ENCODE measurements at regions not wholly inside any gene's neighbourhood (a gene's known extent, or its start where the extent isn't known, plus 50 kb on each side); places are given as distances from the start of the nearest gene placed in this dataset.

- peak in 1 of 2 donors; percentile 75 for DNase-seq (ENCODE audit: low read depth in 2 of 2)
- TF ChIP-seq, protein P1, sequence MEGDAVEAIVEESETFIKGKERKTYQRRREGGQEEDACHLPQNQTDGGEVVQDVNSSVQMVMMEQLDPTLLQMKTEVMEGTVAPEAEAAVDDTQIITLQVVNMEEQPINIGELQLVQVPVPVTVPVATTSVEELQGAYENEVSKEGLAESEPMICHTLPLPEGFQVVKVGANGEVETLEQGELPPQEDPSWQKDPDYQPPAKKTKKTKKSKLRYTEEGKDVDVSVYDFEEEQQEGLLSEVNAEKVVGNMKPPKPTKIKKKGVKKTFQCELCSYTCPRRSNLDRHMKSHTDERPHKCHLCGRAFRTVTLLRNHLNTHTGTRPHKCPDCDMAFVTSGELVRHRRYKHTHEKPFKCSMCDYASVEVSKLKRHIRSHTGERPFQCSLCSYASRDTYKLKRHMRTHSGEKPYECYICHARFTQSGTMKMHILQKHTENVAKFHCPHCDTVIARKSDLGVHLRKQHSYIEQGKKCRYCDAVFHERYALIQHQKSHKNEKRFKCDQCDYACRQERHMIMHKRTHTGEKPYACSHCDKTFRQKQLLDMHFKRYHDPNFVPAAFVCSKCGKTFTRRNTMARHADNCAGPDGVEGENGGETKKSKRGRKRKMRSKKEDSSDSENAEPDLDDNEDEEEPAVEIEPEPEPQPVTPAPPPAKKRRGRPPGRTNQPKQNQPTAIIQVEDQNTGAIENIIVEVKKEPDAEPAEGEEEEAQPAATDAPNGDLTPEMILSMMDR (IDR thresholded peaks at IDR 0.05; ENCODE audit: low read depth, low read length), result no peak
- H3K4me3 ChIP-seq (replicated peaks in 1 of 2; ENCODE audit: low read depth in 2 of 2, low read length in 2 of 2), result no peak overlapping the region
Observed at GRCh38 chr3:190229632-190230424, 92.4 kb downstream of the CLDN1 start.

DNA sequence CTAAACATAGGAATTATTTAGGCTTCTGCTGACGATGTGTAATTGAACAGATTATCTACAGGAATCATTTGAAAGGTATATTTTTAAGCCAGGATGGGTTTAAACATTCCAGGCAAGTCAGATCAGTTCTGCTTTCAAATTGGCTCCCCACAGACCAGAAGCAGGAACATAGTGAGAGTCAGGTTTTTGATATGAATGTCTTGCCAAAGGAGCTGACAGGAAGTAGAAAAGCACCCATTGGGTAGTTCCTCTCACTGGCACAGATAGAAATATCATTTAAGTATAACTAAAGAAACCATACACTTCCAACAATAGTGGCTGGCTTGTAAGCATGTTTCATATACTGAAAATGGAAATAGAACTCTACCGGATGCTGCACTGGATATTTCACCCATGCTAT, 95.2 kb downstream of the CLDN1 start:
- no peak for DNase-seq (ENCODE audit: low read depth in 2 of 2)
- TF ChIP-seq, protein P1 (IDR thresholded peaks at IDR 0.05; ENCODE audit: low read depth, low read length), result no peak

DNA sequence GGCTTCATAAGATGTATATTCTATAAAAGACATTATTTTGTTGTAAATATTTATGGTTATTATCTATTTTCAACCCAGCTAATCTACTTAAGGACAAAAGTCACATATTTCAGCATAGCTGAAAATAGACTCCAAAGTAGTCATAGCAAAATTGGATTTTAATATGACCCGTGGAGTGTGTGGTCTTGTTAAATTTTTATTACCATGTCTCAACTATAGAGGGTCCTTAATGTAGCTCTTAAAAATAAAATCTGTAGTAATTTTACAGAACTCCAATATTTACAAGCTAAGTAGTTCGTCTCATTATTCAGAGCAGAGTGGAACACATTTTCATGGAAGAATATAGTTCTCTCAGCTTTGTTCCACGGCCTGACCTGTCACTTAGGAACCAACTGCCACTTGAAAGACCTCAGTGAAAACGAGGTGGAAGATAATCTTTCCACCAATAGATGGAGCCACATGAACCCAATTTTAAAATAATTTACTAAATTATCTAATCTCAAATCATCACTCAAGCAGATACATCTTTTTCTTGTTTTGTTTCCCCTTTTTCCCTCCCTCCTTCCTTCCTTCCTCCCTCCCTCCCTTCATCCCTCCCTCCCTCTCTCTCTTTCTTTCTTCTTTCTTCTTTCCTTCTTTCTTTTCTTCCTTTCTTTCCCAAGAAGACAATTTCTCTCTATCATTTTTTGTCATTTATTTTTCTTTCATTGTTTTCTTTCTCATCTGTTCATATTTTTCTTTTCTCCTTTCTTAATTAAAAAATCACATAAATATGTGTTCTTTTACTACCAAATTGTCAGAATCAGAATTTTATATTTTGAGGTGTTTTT, 97.2 kb downstream of the CLDN1 start:
- no peak overlapping the region for H3K4me3 ChIP-seq (replicated peaks in 1 of 2; ENCODE audit: low read depth in 2 of 2, low read length in 2 of 2)
- peak; percentile 18 to 65 for DNase-seq (ENCODE audit: low read depth in 2 of 2)
- TF ChIP-seq, protein P1 (IDR thresholded peaks at IDR 0.05; ENCODE audit: low read depth, low read length), result peak; percentile 38

More for the DNA sequence above, 95.2 kb downstream of the CLDN1 start:
- H3K4me3 ChIP-seq (replicated peaks in 1 of 2; ENCODE audit: low read depth in 2 of 2, low read length in 2 of 2), result no peak overlapping the region

DNA sequence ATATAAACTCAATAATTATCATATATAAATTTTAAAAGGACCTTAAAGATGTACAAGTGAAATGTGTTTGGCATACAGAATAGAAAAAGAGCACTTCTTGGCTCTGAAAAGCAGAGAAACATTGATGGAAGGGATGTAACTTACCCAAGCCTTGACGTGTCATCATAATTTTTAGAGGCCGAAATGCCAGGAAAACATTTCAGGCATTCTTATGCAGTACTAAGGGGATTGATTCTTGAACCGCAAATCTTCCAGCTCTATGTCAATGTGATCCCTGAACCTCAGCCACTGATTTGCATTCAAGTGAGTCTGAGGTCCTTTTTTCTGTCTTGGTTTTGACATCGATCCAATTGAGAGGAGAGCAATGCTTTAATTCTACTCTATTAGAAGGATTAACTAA, 97.8 kb downstream of the CLDN1 start:
- no peak overlapping the region for H3K4me3 ChIP-seq (replicated peaks in 1 of 2; ENCODE audit: low read depth in 2 of 2, low read length in 2 of 2)
- TF ChIP-seq, protein P1 (IDR thresholded peaks at IDR 0.05; ENCODE audit: low read depth, low read length), result no peak
- no peak for DNase-seq (ENCODE audit: low read depth in 2 of 2)

GRCh38 chr3:190222916-190223315, 99.3 kb downstream of the CLDN1 start:
- DNase-seq (ENCODE audit: low read depth in 2 of 2), result no peak
- TF ChIP-seq, protein P1 (IDR thresholded peaks at IDR 0.05; ENCODE audit: low read depth, low read length), result no peak
- H3K4me3 ChIP-seq (replicated peaks in 1 of 2; ENCODE audit: low read depth in 2 of 2, low read length in 2 of 2), result no peak overlapping the region

DNA sequence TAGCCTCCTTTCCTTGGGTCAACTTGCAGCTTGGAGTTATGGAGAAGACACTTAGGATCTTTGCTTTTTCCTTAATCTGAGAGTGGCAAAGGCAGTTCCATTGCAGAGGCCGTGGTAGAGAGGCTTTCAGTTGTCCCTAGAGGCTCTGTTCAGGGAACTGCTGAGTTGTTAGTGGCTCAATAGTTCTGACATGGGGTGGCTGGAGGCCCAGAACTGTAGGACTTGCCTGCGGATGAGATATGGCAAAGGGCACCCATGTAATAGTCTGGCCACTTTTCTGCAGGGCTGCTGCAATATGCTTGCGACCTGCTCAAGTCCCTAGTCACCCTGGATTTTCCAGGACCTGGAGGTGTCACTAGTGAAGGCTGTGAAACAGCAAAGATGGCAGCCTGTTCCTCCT, 99.9 kb downstream of the CLDN1 start:
- H3K4me3 ChIP-seq (replicated peaks in 1 of 2; ENCODE audit: low read depth in 2 of 2, low read length in 2 of 2), result no peak overlapping the region
- no peak for DNase-seq (ENCODE audit: low read depth in 2 of 2)
- TF ChIP-seq, protein P1 (IDR thresholded peaks at IDR 0.05; ENCODE audit: low read depth, low read length), result no peak
